ENCODE measurements at regions not wholly inside any gene's neighbourhood (a gene's known extent, or its start where the extent isn't known, plus 50 kb on each side); places are given as distances from the start of the nearest gene placed in this dataset.

GRCh38 chr2:217103752-217104545 is 244.1 kb upstream of the TNP1 start:
- TF ChIP-seq, protein P1, sequence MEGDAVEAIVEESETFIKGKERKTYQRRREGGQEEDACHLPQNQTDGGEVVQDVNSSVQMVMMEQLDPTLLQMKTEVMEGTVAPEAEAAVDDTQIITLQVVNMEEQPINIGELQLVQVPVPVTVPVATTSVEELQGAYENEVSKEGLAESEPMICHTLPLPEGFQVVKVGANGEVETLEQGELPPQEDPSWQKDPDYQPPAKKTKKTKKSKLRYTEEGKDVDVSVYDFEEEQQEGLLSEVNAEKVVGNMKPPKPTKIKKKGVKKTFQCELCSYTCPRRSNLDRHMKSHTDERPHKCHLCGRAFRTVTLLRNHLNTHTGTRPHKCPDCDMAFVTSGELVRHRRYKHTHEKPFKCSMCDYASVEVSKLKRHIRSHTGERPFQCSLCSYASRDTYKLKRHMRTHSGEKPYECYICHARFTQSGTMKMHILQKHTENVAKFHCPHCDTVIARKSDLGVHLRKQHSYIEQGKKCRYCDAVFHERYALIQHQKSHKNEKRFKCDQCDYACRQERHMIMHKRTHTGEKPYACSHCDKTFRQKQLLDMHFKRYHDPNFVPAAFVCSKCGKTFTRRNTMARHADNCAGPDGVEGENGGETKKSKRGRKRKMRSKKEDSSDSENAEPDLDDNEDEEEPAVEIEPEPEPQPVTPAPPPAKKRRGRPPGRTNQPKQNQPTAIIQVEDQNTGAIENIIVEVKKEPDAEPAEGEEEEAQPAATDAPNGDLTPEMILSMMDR (IDR thresholded peaks at IDR 0.05; ENCODE audit: low read depth, low read length, poor library complexity, severe bottlenecking), result no peak
- TF ChIP-seq EZH2phosphoT487 (IDR thresholded peaks at IDR 0.05; ENCODE audit: borderline replicate concordance, low read length), result no peak

All from DOHH2 (cell line).